A673 (cell line): ENCODE measurements at regions not wholly inside any gene's neighbourhood (a gene's known extent, or its start where the extent isn't known, plus 50 kb on each side); places are given as distances from the start of the nearest gene placed in this dataset.

Source experiments
- BruUV-seq: library from RNA; stranded (reverse); fragments of 400-500 nt; replicated peaks from 2 replicates; lab custom pipeline; 2021; lab: Mats Ljungman, UMichigan
- CTCF ChIA-PET: fragments of 300-600 bp; sonication (Branson Sonifier 250); formaldehyde crosslinking; loops from one replicate; lab custom pipeline; 2022; ENCODE audit warnings: antibody characterized with exemption; lab: Charles Lee
- POLR2A ChIA-PET: fragments of 300-600 bp; sonication (Branson Sonifier 250); formaldehyde crosslinking; loops from one replicate; lab custom pipeline; 2022; ENCODE audit warnings: antibody characterized with exemption; ENCODE audit not compliant: low non-redundant PET; lab: Charles Lee
- DNase-seq: peaks from one replicate; pipeline ENCODE4 v3.0.0-alpha.2; 2015; ENCODE audit warnings: low spot score
- H3K27ac ChIP-seq: fragments of 200-600 bp; sonication (generic); 2 replicates; pipeline ENCODE4 v1.5.1; 2016; ENCODE audit warnings: mixed run types, low read depth, mild to moderate bottlenecking, mixed read lengths, antibody characterized with exemption, low read length; ENCODE audit not compliant: poor library complexity, severe bottlenecking
- H3K27me3 ChIP-seq: fragments of 200-600 bp; sonication (generic); replicated peaks from 2 replicates; pipeline ENCODE4 v1.6.1; 2017; ENCODE audit warnings: mixed run types, low read depth, mild to moderate bottlenecking, mixed read lengths, antibody characterized with exemption, low read length; ENCODE audit not compliant: insufficient read depth, poor library complexity
- H3K36me3 ChIP-seq: fragments of 200-600 bp; sonication (generic); 2 replicates; pipeline ENCODE4 v1.6.1; 2016; ENCODE audit warnings: mixed run types, mild to moderate bottlenecking, mixed read lengths, antibody characterized with exemption, low read length; ENCODE audit not compliant: insufficient read depth, poor library complexity, severe bottlenecking
- H3K4me1 ChIP-seq: fragments of 200-600 bp; sonication (generic); 2 replicates; pipeline ENCODE4 v1.6.1; 2017; ENCODE audit warnings: mixed run types, mild to moderate bottlenecking, mixed read lengths, antibody characterized with exemption, low read length; ENCODE audit not compliant: insufficient read depth, poor library complexity, severe bottlenecking
- H3K4me3 ChIP-seq: fragments of 200-600 bp; sonication (generic); 2 replicates; pipeline ENCODE4 v1.5.1; 2016; ENCODE audit warnings: low read depth, mixed run types, mild to moderate bottlenecking, mixed read lengths, low read length; ENCODE audit not compliant: poor library complexity, severe bottlenecking
- H3K9me3 ChIP-seq: fragments of 200-600 bp; sonication (generic); 2 replicates; pipeline ENCODE4 v1.6.1; 2016; ENCODE audit warnings: mixed run types, low read depth, mild to moderate bottlenecking, mixed read lengths, antibody characterized with exemption, low read length; ENCODE audit not compliant: poor library complexity, severe bottlenecking
- EZH2 ChIP-seq: fragments of 200-600 bp; sonication (generic); IDR thresholded peaks from 2 replicates; pipeline ENCODE4 v1.6.1; 2017; ENCODE audit warnings: borderline replicate concordance, low read depth, mild to moderate bottlenecking, mixed read lengths, antibody characterized with exemption, low read length; ENCODE audit not compliant: poor library complexity, severe bottlenecking
- intact Hi-C: fragments of 100-400 bp; cut with micrococcal nuclease; formaldehyde crosslinking; loops from one replicate; pipeline ENCODE4 v1.10.0; 2022; ENCODE audit not compliant: unreplicated experiment
- TF ChIP-seq, protein P1 (sequence below): fragments of 300-800, 200-600 bp; sonication (generic); conservative IDR thresholded peaks from 2 replicates; pipeline ENCODE4 v1.5.1; 2017; ENCODE audit warnings: low read depth, mild to moderate bottlenecking, antibody characterized with exemption, low read length, moderate library complexity, mixed read lengths

DNA sequence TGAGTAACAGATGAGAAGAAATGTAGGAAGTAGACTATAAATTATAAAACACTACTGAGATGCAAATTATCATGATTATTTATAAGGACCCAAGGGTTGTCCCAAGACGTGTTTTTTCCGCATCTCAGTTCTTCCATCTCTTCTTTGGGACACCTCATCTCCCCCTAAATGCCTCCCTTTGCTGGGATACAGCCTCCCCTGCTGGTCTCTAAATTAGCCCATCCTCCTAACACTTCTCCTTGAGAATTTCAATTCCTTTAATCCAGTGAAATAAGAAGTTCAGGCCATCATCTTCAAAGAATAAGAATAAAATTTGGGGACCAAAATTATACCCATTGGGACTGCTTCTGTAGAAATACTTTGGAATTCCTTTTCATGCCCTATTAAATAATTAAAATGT lies 667.0 kb downstream of the BCL11B start:
- Histone ChIP-seq H3K4me1 (no peaks in the 10 kb centered on the region), H3K9me3 (no peaks in the 10 kb centered on the region), H3K27ac (no peak overlapping the region), H3K36me3 (no peaks in the 10 kb centered on the region), H3K4me3 (no peak overlapping the region), H3K27me3 (no peaks in the 10 kb centered on the region)
- intact Hi-C loops: no loop called here
- DNase-seq: no peak
- no peak for TF ChIP-seq EZH2
- TF ChIP-seq, protein P1, sequence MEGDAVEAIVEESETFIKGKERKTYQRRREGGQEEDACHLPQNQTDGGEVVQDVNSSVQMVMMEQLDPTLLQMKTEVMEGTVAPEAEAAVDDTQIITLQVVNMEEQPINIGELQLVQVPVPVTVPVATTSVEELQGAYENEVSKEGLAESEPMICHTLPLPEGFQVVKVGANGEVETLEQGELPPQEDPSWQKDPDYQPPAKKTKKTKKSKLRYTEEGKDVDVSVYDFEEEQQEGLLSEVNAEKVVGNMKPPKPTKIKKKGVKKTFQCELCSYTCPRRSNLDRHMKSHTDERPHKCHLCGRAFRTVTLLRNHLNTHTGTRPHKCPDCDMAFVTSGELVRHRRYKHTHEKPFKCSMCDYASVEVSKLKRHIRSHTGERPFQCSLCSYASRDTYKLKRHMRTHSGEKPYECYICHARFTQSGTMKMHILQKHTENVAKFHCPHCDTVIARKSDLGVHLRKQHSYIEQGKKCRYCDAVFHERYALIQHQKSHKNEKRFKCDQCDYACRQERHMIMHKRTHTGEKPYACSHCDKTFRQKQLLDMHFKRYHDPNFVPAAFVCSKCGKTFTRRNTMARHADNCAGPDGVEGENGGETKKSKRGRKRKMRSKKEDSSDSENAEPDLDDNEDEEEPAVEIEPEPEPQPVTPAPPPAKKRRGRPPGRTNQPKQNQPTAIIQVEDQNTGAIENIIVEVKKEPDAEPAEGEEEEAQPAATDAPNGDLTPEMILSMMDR: no peak
- POLR2A ChIA-PET: no interaction called here
- BruUV-seq: no TSS peak
- CTCF ChIA-PET: no interaction called here

DNA sequence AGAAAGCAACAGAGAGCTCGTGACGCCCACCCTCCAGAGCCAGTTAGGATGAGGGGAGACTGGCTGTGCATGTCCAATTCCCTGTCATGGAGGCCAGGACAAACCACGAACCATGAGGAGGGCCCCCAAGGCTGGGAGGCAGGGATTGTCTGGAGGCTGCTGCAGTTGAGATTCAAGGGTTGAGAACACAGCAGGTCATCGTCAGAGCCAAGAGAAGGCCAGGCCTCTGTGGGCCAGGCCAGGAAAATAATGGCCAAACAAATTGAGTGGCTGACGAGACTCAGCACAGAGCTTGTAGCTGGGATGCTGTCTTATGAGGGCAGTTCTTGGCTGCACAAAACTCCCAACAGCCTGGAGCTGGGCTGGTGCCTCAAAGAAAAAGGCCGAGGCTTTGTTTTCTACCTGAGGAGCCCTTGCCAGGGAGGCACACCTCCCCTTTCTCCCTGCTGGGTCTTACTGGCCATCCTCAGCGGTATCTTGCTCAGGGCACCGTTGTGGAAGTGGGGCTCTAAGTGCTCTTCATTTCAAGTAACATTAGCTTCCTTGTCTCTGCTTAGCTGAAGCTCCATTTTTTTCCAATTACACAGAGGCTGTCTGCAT lies 665.9 kb downstream of the BCL11B start:
- DNase-seq: no peak

GRCh38 chr14:98606816-98607215 lies 665.2 kb downstream of the BCL11B start:
- intact Hi-C loops: no loop called here
- no peak for DNase-seq
- H3K36me3 ChIP-seq: no peaks in the 10 kb centered on the region
- no peak for TF ChIP-seq EZH2
- TF ChIP-seq, protein P1: no peak
- CTCF ChIA-PET: no interaction called here
- H3K9me3 ChIP-seq: no peaks in the 10 kb centered on the region
- H3K4me3 ChIP-seq: no peak overlapping the region
- H3K4me1 ChIP-seq: no peaks in the 10 kb centered on the region
- POLR2A ChIA-PET: no interaction called here
- H3K27me3 ChIP-seq: no peaks in the 10 kb centered on the region
- BruUV-seq: no TSS peak
- H3K27ac ChIP-seq: no peak overlapping the region

More for the DNA sequence above, 665.9 kb downstream of the BCL11B start:
- no TSS peak for BruUV-seq
- no peak overlapping the region for H3K4me3 ChIP-seq
- intact Hi-C loops: no loop called here
- no peaks in the 10 kb centered on the region for H3K9me3 ChIP-seq
- no peak overlapping the region for H3K27ac ChIP-seq
- no peaks in the 10 kb centered on the region for H3K4me1 ChIP-seq
- ChIA-PET CTCF (no interaction called here), POLR2A (no interaction called here)
- TF ChIP-seq, protein P1: no peak
- no peak for TF ChIP-seq EZH2
- H3K36me3 ChIP-seq: no peaks in the 10 kb centered on the region
- no peaks in the 10 kb centered on the region for H3K27me3 ChIP-seq
